ENCODE measurements at regions not wholly inside any gene's neighbourhood (a gene's known extent, or its start where the extent isn't known, plus 50 kb on each side); places are given as distances from the start of the nearest gene placed in this dataset.

DNA sequence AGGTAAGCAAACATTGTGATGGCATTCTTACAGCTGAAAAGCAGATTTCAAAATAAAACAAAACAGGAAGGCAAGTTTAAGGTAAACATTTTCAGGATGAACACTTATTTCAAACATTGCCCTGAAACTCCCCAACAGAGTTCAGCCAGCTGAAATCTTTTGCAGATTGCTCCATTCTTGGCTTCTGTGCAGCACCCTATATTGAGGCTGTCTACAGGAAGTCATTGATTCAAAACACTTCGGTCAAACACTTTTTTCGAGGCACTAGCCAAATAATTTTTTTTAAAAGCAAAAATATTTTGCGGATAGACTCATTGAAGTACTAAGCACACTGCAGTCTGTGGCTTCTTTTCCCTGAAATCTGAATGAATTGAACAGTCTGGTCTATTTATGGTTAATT is 318.1 kb upstream of the PDE3A start:
- Histone ChIP-seq H3K4me3 (no peak overlapping the region), H3K27me3 (no peaks in the 10 kb centered on the region), H3K27ac (no peak overlapping the region), H3K4me1 (ENCODE audit: low read depth) (no peaks in the 10 kb centered on the region), H3K36me3 (no peaks in the 10 kb centered on the region), H3K9me3 (ENCODE audit: low read depth) (no peaks in the 10 kb centered on the region)
- peak in 1 of 2 donors; percentile 69 for DNase-seq (ENCODE audit: low read depth in 1 of 2, low spot score in 1 of 2)
- TF ChIP-seq, protein P1, sequence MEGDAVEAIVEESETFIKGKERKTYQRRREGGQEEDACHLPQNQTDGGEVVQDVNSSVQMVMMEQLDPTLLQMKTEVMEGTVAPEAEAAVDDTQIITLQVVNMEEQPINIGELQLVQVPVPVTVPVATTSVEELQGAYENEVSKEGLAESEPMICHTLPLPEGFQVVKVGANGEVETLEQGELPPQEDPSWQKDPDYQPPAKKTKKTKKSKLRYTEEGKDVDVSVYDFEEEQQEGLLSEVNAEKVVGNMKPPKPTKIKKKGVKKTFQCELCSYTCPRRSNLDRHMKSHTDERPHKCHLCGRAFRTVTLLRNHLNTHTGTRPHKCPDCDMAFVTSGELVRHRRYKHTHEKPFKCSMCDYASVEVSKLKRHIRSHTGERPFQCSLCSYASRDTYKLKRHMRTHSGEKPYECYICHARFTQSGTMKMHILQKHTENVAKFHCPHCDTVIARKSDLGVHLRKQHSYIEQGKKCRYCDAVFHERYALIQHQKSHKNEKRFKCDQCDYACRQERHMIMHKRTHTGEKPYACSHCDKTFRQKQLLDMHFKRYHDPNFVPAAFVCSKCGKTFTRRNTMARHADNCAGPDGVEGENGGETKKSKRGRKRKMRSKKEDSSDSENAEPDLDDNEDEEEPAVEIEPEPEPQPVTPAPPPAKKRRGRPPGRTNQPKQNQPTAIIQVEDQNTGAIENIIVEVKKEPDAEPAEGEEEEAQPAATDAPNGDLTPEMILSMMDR (IDR thresholded peaks at IDR 0.05; ENCODE audit: low read depth, low read length), result no peak

DNA sequence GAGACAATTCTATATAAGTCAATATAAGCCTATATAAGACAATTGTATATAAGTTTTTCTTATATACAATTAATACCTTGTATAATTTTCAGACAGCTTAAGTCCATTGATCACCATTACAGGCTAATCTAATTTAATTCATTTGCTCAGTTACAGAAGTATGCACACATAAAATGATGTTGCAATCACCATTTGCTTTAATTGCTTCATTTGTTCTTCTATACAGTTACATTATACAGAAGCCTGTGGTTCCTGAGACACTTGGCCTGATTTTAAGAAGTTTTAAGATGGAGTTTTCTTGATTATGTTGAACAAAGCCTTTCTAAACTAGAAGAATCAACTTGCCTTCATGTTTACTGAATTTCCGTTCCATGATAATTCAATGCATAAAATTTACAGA is 314.6 kb upstream of the PDE3A start:
- H3K36me3 ChIP-seq, result no peaks in the 10 kb centered on the region
- DNase-seq (ENCODE audit: low read depth in 1 of 2, low spot score in 1 of 2), result peak in 1 of 2 donors; percentile 27
- no peaks in the 10 kb centered on the region for H3K4me1 ChIP-seq (ENCODE audit: low read depth)
- no peak overlapping the region for H3K4me3 ChIP-seq
- H3K9me3 ChIP-seq (ENCODE audit: low read depth), result no peaks in the 10 kb centered on the region
- no peak overlapping the region for H3K27ac ChIP-seq
- H3K27me3 ChIP-seq, result no peaks in the 10 kb centered on the region
- TF ChIP-seq, protein P1 (IDR thresholded peaks at IDR 0.05; ENCODE audit: low read depth, low read length), result no peak

DNA sequence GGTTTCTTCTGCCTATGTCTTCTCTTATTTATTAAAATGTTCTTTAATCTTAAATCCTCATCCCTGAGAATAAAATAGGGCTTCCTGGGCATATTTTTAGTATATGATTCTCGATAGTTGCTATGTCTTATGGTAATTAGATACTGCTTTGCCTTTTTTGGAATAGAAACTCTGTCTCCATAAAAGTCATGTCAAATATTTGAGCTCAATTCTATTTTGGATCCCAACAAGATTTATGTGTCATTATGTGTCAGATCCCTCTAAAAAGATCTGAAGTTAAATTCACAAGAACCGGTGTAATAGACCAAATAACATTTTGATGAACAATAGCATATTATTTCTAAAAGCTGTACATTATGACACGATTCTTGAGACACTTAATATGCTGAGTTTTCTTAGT is 312.5 kb upstream of the PDE3A start:
- Histone ChIP-seq H3K4me1 (ENCODE audit: low read depth) (no peaks in the 10 kb centered on the region), H3K4me3 (no peak overlapping the region), H3K27ac (no peak overlapping the region), H3K9me3 (ENCODE audit: low read depth) (no peaks in the 10 kb centered on the region), H3K27me3 (no peaks in the 10 kb centered on the region), H3K36me3 (no peaks in the 10 kb centered on the region)
- no peak for DNase-seq (ENCODE audit: low read depth in 1 of 2, low spot score in 1 of 2)
- TF ChIP-seq, protein P1 (IDR thresholded peaks at IDR 0.05; ENCODE audit: low read depth, low read length), result no peak

DNA sequence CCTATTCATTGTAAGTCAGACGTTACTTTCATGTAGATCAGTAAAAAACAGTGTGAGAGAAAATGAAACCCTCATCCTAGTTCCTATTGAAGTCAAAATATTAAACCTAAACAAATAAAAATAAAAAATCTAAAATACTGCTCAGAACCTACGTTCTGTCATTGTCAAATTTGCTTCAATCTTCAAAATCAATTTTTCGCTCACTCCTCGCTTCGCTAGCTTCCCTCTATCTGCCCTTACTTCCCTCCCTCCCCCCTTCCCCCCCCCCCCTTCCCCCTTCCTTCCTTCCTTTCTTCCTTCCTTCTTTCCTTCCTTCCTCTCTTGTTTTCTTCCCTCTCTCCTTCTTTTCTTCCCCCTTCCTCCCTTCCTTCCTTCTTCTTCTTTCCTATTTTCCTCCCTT is 310.9 kb upstream of the PDE3A start:
- Histone ChIP-seq H3K9me3 (ENCODE audit: low read depth) (no peaks in the 10 kb centered on the region), H3K4me1 (ENCODE audit: low read depth) (no peaks in the 10 kb centered on the region), H3K36me3 (no peaks in the 10 kb centered on the region), H3K4me3 (no peak overlapping the region), H3K27ac (no peak overlapping the region), H3K27me3 (no peaks in the 10 kb centered on the region)
- TF ChIP-seq, protein P1 (IDR thresholded peaks at IDR 0.05; ENCODE audit: low read depth, low read length), result no peak
- DNase-seq (ENCODE audit: low read depth in 1 of 2, low spot score in 1 of 2), result no peak

DNA sequence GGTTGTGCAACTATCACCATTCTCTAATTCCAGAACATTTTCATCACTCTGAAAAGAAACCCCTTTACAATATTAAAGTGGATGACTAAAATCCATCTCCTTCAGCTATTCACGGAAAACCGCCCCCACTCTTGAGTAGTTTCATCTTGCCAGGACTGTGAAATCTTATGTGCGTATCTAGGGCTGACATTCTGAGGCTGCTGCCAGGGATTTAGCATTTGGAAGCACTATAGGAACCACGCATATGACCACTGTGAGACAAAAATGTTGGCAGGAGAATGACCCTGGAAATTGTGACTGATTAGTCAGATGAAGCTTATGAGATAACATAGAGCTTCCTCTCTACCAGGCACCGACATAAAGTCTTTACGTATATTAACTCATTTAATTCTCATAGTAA is 305.2 kb upstream of the PDE3A start:
- H3K27ac ChIP-seq, result no peak overlapping the region
- no peaks in the 10 kb centered on the region for H3K36me3 ChIP-seq
- no peaks in the 10 kb centered on the region for H3K4me1 ChIP-seq (ENCODE audit: low read depth)
- no peak overlapping the region for H3K4me3 ChIP-seq
- H3K9me3 ChIP-seq (ENCODE audit: low read depth), result no peaks in the 10 kb centered on the region
- no peaks in the 10 kb centered on the region for H3K27me3 ChIP-seq
- peak in 1 of 2 donors; percentile 94 for DNase-seq (ENCODE audit: low read depth in 1 of 2, low spot score in 1 of 2)
- TF ChIP-seq, protein P1 (IDR thresholded peaks at IDR 0.05; ENCODE audit: low read depth, low read length), result no peak

DNA sequence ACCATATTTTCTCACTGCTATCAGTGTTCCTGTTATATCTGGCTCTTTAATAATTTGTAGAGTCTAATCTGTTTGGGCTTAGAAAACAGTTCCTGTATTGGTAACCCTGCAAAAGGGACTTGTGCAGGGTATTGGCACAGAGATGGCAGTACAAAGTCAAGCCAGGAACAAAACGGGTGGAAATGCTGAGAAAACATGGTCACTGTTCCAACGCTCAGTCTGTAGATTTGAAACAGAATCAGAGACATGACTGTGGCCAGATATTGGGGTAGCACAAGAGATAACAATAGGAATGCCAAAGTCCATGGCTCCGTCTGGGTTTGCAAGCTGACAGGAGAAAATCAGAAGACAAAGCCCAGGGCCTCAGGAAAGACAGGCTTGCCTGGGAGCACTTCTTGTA is 290.7 kb upstream of the PDE3A start:
- TF ChIP-seq, protein P1 (IDR thresholded peaks at IDR 0.05; ENCODE audit: low read depth, low read length), result no peak
- peak; percentile 40 to 61 for DNase-seq (ENCODE audit: low read depth in 1 of 2, low spot score in 1 of 2)
- H3K27ac ChIP-seq, result peak overlapping the region; percentile 82

More for the DNA sequence above, 290.7 kb upstream of the PDE3A start:
- Histone ChIP-seq H3K36me3 (no peaks in the 10 kb centered on the region), H3K27me3 (no peaks in the 10 kb centered on the region), H3K9me3 (ENCODE audit: low read depth) (no peaks in the 10 kb centered on the region), H3K4me3 (no peak overlapping the region), H3K4me1 (ENCODE audit: low read depth) (peaks cover 14% of the 10 kb centered on the region)

Data from cardiac muscle cell (in vitro differentiated cells and primary cell).